ENCODE measurements at regions not wholly inside any gene's neighbourhood (a gene's known extent, or its start where the extent isn't known, plus 50 kb on each side); places are given as distances from the start of the nearest gene placed in this dataset.
A peak's percentile ranks its signal among the peaks of the same experiment; 100 is the strongest.

GRCh38 chr7:41538810-41539724, 163.8 kb downstream of the INHBA start:
- TF ChIP-seq, protein P1, sequence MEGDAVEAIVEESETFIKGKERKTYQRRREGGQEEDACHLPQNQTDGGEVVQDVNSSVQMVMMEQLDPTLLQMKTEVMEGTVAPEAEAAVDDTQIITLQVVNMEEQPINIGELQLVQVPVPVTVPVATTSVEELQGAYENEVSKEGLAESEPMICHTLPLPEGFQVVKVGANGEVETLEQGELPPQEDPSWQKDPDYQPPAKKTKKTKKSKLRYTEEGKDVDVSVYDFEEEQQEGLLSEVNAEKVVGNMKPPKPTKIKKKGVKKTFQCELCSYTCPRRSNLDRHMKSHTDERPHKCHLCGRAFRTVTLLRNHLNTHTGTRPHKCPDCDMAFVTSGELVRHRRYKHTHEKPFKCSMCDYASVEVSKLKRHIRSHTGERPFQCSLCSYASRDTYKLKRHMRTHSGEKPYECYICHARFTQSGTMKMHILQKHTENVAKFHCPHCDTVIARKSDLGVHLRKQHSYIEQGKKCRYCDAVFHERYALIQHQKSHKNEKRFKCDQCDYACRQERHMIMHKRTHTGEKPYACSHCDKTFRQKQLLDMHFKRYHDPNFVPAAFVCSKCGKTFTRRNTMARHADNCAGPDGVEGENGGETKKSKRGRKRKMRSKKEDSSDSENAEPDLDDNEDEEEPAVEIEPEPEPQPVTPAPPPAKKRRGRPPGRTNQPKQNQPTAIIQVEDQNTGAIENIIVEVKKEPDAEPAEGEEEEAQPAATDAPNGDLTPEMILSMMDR (IDR thresholded peaks at IDR 0.05; ENCODE audit: insufficient read depth, low read depth, low read length, missing control alignments): no peak
- DNase-seq (ENCODE audit: low read depth): no peak
- H3K4me3 ChIP-seq (ENCODE audit: low read length): no peak overlapping the region

DNA sequence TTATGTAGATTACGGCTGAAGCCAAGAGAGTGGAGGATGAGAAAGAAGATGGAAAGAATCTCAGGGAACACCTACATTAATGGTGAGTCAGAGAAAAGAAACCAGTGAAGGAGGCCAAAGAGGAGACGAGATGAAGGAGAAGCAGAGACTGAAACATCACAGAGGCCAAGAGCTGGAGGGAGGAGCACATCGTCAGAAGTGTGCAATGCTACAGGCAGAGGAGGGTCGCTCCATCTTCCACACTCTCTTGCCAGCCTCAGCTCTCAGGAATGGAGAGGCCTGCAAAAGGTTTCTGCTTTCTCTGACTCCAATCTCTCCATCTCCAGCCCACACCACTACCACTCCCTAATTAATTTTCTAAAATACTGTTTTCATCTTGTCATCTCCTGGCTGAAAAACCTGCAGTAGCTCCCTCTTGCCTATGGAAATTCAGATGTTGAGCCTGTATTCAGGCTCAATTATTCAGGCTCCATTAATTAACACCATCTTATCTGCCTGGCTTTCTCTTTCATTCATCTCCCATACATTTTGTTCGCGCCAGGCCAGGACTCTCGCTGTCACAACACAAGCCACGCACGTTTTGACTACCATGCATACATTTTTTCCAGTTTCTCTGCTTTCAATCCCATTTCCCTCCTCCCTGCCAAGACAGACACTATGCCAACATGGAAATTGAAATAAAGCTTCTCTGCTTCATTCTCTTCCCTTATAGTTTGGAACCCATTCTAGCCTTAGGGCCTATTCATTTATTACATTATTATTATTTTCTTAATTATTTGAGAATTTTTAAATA, 165.8 kb downstream of the INHBA start:
- no peak for DNase-seq (ENCODE audit: low read depth)
- TF ChIP-seq, protein P1 (IDR thresholded peaks at IDR 0.05; ENCODE audit: insufficient read depth, low read depth, low read length, missing control alignments): no peak
- H3K4me3 ChIP-seq (ENCODE audit: low read length): no peak overlapping the region

DNA sequence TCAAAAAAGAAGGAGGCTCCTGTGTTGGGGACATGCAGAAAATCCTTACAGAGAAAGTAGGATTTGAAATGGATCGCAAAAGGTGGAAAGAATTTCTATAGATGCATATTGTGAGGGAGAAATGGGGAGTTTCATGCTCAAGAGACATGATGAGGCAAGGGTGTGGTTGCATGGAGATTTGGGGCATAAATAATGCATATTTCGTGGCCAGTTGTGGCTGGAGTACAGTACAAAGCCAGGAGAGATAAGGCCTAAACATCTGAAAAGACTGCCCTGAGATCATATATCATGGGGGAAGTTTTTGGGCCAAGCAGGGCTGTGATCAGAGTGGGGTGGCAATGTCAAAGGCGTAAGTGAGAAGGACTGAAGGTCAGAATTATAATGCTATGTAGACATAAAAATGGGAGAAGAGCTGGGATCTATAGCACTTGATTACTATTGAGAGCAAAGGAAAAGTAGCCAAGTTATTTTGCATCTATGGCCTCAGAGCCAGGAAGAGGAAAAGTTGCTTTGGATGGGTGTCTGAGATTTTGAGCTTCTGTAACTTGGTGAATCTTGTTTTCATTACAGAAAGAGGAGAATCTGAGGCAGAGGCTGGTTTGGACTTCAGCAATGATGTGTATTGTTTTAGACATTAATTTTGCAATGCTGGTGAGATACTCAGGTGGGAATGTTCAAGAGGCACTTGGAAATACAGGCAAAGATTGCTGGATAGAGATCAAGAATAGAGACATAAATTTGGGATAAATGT, 166.6 kb downstream of the INHBA start:
- no peak for DNase-seq (ENCODE audit: low read depth)
- no peak overlapping the region for H3K4me3 ChIP-seq (ENCODE audit: low read length)
- TF ChIP-seq, protein P1 (IDR thresholded peaks at IDR 0.05; ENCODE audit: insufficient read depth, low read depth, low read length, missing control alignments): no peak

DNA sequence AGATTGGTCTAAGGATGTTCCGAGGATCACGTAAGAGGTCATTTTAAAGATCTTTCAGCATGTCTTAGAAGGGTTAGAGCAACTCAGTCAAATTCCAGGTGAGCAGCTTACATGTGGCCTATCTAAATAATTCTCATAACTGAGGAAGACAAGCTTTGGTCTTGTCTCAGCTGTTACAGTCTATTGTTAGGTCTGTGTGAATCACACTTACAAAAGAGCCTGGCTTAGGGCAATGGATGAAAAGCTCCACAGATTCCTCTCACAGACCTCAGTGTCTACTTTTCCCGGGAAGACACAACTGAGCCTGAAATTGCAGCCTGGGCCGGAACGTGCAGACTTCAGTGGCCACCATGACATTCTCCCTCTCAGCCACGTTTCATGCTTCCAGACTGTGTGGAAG, 173.1 kb downstream of the INHBA start:
- DNase-seq (ENCODE audit: low read depth): peak; percentile 52

GRCh38 chr7:41524876-41525275, 178.0 kb downstream of the INHBA start:
- no peak for DNase-seq (ENCODE audit: low read depth)
- H3K4me3 ChIP-seq (ENCODE audit: low read length): no peak overlapping the region
- TF ChIP-seq, protein P1 (IDR thresholded peaks at IDR 0.05; ENCODE audit: insufficient read depth, low read depth, low read length, missing control alignments): no peak

More for the DNA sequence above, 173.1 kb downstream of the INHBA start:
- no peak overlapping the region for H3K4me3 ChIP-seq (ENCODE audit: low read length)
- TF ChIP-seq, protein P1 (IDR thresholded peaks at IDR 0.05; ENCODE audit: insufficient read depth, low read depth, low read length, missing control alignments): no peak

DNA sequence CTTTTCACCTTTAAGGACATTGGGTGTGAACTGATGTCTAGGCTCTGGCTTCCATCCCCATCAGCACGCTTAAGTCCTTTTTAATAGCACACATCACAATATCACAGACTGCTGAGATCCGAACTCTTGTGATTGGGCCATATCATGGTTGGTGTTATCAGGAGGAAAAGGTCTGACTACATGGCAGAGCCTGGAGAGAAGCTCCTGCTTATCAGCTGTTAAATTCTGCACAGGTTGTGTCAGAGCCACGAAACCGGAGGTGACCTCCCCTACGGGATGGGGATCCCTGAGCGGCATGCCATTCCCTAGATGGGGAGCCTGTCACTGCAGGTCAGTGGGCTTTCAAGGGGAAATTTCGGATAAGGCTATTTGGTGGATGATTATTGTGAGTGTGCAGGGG, 182.4 kb downstream of the INHBA start:
- TF ChIP-seq, protein P1 (IDR thresholded peaks at IDR 0.05; ENCODE audit: insufficient read depth, low read depth, low read length, missing control alignments): no peak
- H3K4me3 ChIP-seq (ENCODE audit: low read length): no peak overlapping the region
- DNase-seq (ENCODE audit: low read depth): no peak
